IMR-90 (cell line): ENCODE measurements at regions not wholly inside any gene's neighbourhood (a gene's known extent, or its start where the extent isn't known, plus 50 kb on each side); places are given as distances from the start of the nearest gene placed in this dataset.

Experiments used
- ATAC-seq: fragments of 200-7000 bp; cut with Tn5 transposase; 2 replicates; pipeline ENCODE4 v1.9.1; 2020; ENCODE audit warnings: low read depth, mild to moderate bottlenecking, moderate library complexity
- BruUV-seq: library from RNA; stranded (reverse); fragments of 400-500 nt; replicated peaks from 2 replicates; lab custom pipeline; 2021; lab: Mats Ljungman, UMichigan
- CTCF ChIA-PET: fragments of 300-600 bp; formaldehyde crosslinking; extraction: SDS; loops from one replicate; lab custom pipeline; 2021; ENCODE audit warnings: antibody characterized with exemption; lab: Yijun Ruan, JAX
- POLR2A ChIA-PET: fragments of 300-600 bp; sonication (Branson Sonifier 250); formaldehyde crosslinking; loops from one replicate; lab custom pipeline; 2022; ENCODE audit warnings: antibody characterized with exemption; ENCODE audit not compliant: unreplicated experiment; lab: Charles Lee
- DNase-seq: peaks from one replicate; pipeline ENCODE4 v3.0.0; 2013
- H2AFZ ChIP-seq: replicated peaks from 2 replicates; pipeline ENCODE3; 2013; ENCODE audit warnings: low read length, mild to moderate bottlenecking; ENCODE audit not compliant: poor library complexity
- H2AK5ac ChIP-seq: 2 replicates; pipeline ENCODE4 v1.6.1; 2013; ENCODE audit warnings: low read depth, low read length, inconsistent platforms
- H2AK9ac ChIP-seq: replicated peaks from 2 replicates; pipeline ENCODE3; 2013; ENCODE audit warnings: mild to moderate bottlenecking, low read depth, low read length, moderate library complexity; ENCODE audit not compliant: poor library complexity
- H2BK120ac ChIP-seq: 2 replicates; pipeline ENCODE4 v1.6.1; 2013; ENCODE audit warnings: low read depth, low read length, inconsistent platforms
- H2BK15ac ChIP-seq: 3 replicates; pipeline ENCODE4 v1.6.1; 2013; ENCODE audit warnings: low read depth, low read length, inconsistent platforms
- H2BK20ac ChIP-seq: 2 replicates; pipeline ENCODE4 v1.6.1; 2013; ENCODE audit warnings: low read depth, mild to moderate bottlenecking, inconsistent platforms, low read length, moderate library complexity
- H2BK5ac ChIP-seq: 2 replicates; pipeline ENCODE4 v1.6.1; 2013; ENCODE audit warnings: mild to moderate bottlenecking, low read depth, low read length, inconsistent platforms; ENCODE audit not compliant: poor library complexity, severe bottlenecking
- H3K14ac ChIP-seq: replicated peaks from 2 replicates; pipeline ENCODE4 v1.6.1; 2013; ENCODE audit warnings: low read depth, low read length, inconsistent platforms
- H3K18ac ChIP-seq: 2 replicates; pipeline ENCODE4 v1.6.1; 2013; ENCODE audit warnings: low read depth, low read length, control low read depth
- H3K23ac ChIP-seq: 2 replicates; pipeline ENCODE4 v1.6.1; 2013; ENCODE audit warnings: low read depth, low read length, inconsistent platforms
- H3K27ac ChIP-seq: 2 replicates; pipeline ENCODE4 v1.5.1; 2013; ENCODE audit warnings: mild to moderate bottlenecking, control low read depth, low read length; ENCODE audit not compliant: insufficient read depth
- H3K27me3 ChIP-seq: 2 replicates; pipeline ENCODE4 v1.6.1; 2013; ENCODE audit warnings: low read length; ENCODE audit not compliant: control insufficient read depth, insufficient read depth
- H3K36me3 ChIP-seq: 2 replicates; pipeline ENCODE4 v1.6.1; 2013; ENCODE audit warnings: low read length, mixed read lengths; ENCODE audit not compliant: control insufficient read depth, insufficient read depth
- H3K4ac ChIP-seq: 2 replicates; pipeline ENCODE4 v1.6.1; 2013; ENCODE audit warnings: low read depth, low read length, inconsistent platforms
- H3K4me1 ChIP-seq: 2 replicates; pipeline ENCODE4 v1.6.1; 2013; ENCODE audit warnings: low read length, mixed read lengths; ENCODE audit not compliant: control insufficient read depth, insufficient read depth
- H3K4me2 ChIP-seq: 2 replicates; pipeline ENCODE4 v1.6.1; 2013; ENCODE audit warnings: low read depth, mild to moderate bottlenecking, control low read depth, low read length, moderate library complexity
- H3K4me3 ChIP-seq: 2 replicates; pipeline ENCODE4 v1.5.1; 2013; ENCODE audit warnings: low read depth, mild to moderate bottlenecking, control low read depth, low read length, moderate library complexity; ENCODE audit not compliant: insufficient read depth
- H3K56ac ChIP-seq: 2 replicates; pipeline ENCODE4 v1.6.1; 2013; ENCODE audit warnings: low read length, inconsistent platforms; ENCODE audit not compliant: insufficient read depth; ENCODE audit errors: extremely low read depth
- H3K79me1 ChIP-seq, 2 experiments: 2 replicates each; pipeline ENCODE4 v1.6.1; 2013; ENCODE audit warnings: low read length in 2 of 2, inconsistent platforms in 1 of 2, low read depth in 1 of 2
- H3K9ac ChIP-seq: 2 replicates; pipeline ENCODE4 v1.6.1; 2013; ENCODE audit warnings: low read depth, low read length, control low read depth
- H3K9me1 ChIP-seq: 2 replicates; pipeline ENCODE4 v1.6.1; 2013; ENCODE audit warnings: low read length, inconsistent platforms; ENCODE audit not compliant: insufficient read depth
- H3K9me3 ChIP-seq: 2 replicates; pipeline ENCODE4 v1.6.1; 2013; ENCODE audit warnings: low read length; ENCODE audit not compliant: control insufficient read depth, insufficient read depth
- H4K20me1 ChIP-seq: 2 replicates; pipeline ENCODE4 v1.6.1; 2013; ENCODE audit warnings: low read length, inconsistent platforms; ENCODE audit not compliant: insufficient read depth
- H4K5ac ChIP-seq: 2 replicates; pipeline ENCODE4 v1.6.1; 2013; ENCODE audit warnings: mild to moderate bottlenecking, low read depth, low read length, control low read depth
- H4K8ac ChIP-seq, 2 experiments: 2 replicates each; pipeline ENCODE4 v1.6.1; 2013; ENCODE audit warnings: low read depth in 2 of 2, low read length in 2 of 2, control low read depth in 1 of 2, inconsistent platforms in 1 of 2
- H4K91ac ChIP-seq: 2 replicates; pipeline ENCODE4 v1.6.1; 2013; ENCODE audit warnings: low read depth, low read length, inconsistent platforms; ENCODE audit not compliant: insufficient read depth
- BHLHE40 ChIP-seq: fragments of 150-350 bp; IDR thresholded peaks from 2 replicates; pipeline ENCODE4 v1.6.1; 2016; ENCODE audit warnings: mild to moderate bottlenecking, low read depth, low read length
- POLR2A ChIP-seq: IDR thresholded peaks from 2 replicates; pipeline ENCODE4 v1.6.1; 2012; ENCODE audit warnings: mild to moderate bottlenecking, low read depth, low read length
- RAD21 ChIP-seq: IDR thresholded peaks from 2 replicates; pipeline ENCODE4 v1.6.1; 2012; ENCODE audit warnings: low read length, improper control_type of control experiment
- RCOR1 ChIP-seq: IDR thresholded peaks from 2 replicates; pipeline ENCODE4 v1.6.1; 2012; ENCODE audit warnings: mild to moderate bottlenecking, low read length, improper control_type of control experiment; ENCODE audit not compliant: insufficient replicate concordance
- USF2 ChIP-seq: fragments of 150-350 bp; IDR thresholded peaks from 2 replicates; pipeline ENCODE4 v1.6.1; 2017; ENCODE audit warnings: mild to moderate bottlenecking, antibody characterized with exemption, low read length, low read depth
- WGBS, 2 experiments: methylation state at CpG; one replicate each; pipeline versions ENCODE4 v1.1.5 to v1.1.7; 2013; ENCODE audit warnings: missing lambda C conversion rate in 2 of 2; ENCODE audit not compliant: insufficient read length in 1 of 2; ENCODE audit errors: extremely low coverage in 2 of 2; 5-methylcytosine and 5-hydroxymethylcytosine counted together
- dilution Hi-C: fragments of 300-500 bp; cut with HindIII; formaldehyde crosslinking; loops from one replicate; pipeline ENCODE4 v1.14.3; 2018; ENCODE audit warnings: low sequenced_read_pairs; ENCODE audit not compliant: unreplicated experiment
- in situ Hi-C: fragments of 300-500 bp; cut with MboI; formaldehyde crosslinking; loops from 3 replicates; pipeline ENCODE4 v1.14.3; 2019; ENCODE audit warnings: low sequenced_read_pairs, inconsistent platforms, mixed read lengths
- intact Hi-C: fragments of 100-400 bp; cut with micrococcal nuclease; formaldehyde crosslinking; loops from 2 replicates; pipeline ENCODE4 v1.10.0; 2022

DNA sequence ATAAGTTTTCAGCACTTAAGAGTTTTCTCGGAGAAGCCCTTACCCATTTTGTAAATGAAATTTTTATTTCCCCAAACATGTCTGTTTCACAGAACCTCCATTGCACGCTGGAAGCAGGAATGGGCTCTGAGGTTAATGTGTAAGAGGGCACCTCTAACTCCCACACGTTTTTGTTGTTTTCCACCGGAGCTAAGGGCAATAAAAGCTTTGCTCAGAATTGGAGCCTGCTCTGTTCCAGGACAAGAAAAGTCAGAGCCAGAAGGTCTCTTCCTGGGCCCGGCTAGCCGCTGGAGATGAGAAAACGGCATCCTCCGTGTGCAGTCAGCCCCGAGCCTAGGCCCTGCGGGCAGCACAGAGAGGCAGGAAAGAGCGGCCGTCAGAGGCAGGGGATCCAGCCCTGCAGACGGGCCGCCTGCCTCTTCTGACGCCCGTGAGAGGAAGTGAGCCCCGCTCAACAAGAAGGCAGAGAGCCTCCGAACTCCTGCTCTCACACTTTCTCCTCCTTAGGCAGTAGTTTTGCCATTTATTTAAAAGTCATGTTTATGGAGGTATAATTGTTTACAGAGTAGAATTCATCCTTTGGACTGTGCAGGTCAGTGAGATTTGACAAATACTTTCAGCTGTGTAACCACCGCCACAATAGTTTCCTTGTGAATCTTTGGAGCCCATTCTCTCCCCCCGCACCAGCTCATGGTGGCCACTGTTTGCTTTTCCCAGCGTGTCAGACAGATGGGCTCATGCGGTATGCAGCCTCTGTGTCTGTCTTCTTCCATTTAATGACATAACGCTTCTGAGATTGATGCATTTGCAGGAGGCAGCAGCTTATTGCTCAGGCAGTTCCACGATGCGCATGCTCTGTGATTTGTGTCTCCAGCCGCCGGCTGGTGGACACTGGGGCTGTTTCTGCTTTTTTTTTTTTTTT, 117.3 kb downstream of the GALR1 start:
- Histone ChIP-seq H3K27ac (no peak overlapping the region), H4K8ac (no peak overlapping the region), H3K9me1 (no peaks in the 10 kb centered on the region), H3K4me3 (no peak overlapping the region), H3K27me3 (no peaks in the 10 kb centered on the region), H4K5ac (no peak overlapping the region), H2AK9ac (no peak overlapping the region), H3K9me3 (peaks cover 17% of the 10 kb centered on the region), H3K14ac (no peak overlapping the region), H2BK120ac (no peak overlapping the region), H2BK20ac (no peak overlapping the region), H2AFZ (no peak overlapping the region), H3K18ac (no peak overlapping the region), H2AK5ac (no peak overlapping the region), H3K4me2 (no peak overlapping the region), H3K4me1 (no peaks in the 10 kb centered on the region), H4K91ac (no peak overlapping the region), H3K9ac (no peak overlapping the region), H4K20me1 (no peaks in the 10 kb centered on the region), H2BK15ac (no peak overlapping the region), H3K56ac (no peak overlapping the region), H3K36me3 (no peaks in the 10 kb centered on the region), H3K79me1 (no peaks in the 10 kb centered on the region), H3K4ac (no peak overlapping the region), H3K23ac (no peak overlapping the region), H2BK5ac (no peak overlapping the region)
- WGBS, 2 experiments, result 23% methylated on average over 13 of the region's 27 CpGs; no CpG with 5 or more reads in 1 of the 2 experiments
- DNase-seq (no peak), ATAC-seq (no peak)
- in situ Hi-C loops, result no loop called here
- dilution Hi-C loops, result no loop called here
- intact Hi-C loops, result no loop called here
- no TSS peak for BruUV-seq
- TF ChIP-seq POLR2A (no peak), RCOR1 (no peak), BHLHE40 (no peak), RAD21 (no peak), USF2 (no peak)
- ChIA-PET CTCF (no interaction called here), POLR2A (no interaction called here)
